A549 (cell line): ENCODE measurements at regions not wholly inside any gene's neighbourhood (a gene's known extent, or its start where the extent isn't known, plus 50 kb on each side); places are given as distances from the start of the nearest gene placed in this dataset.

Experiments used
- ATAC-seq, 2 experiments: fragments of 200-7000 bp in 1 of 2; fragments of >200 bp in 1 of 2; cut with Nextera tagmentation in 1 of 2; cut with Tn5 transposase in 1 of 2; 3 replicates each; pipeline versions ENCODE4 v1.8.0 to v1.9.1; 2018 to 2020; ENCODE audit warnings: mild to moderate bottlenecking in 1 of 2, moderate library complexity in 1 of 2
- CTCF ChIA-PET: fragments of 300-600 bp; sonication (Branson Sonifier 250); formaldehyde crosslinking; extraction: SDS; loops from one replicate; lab custom pipeline; 2021; ENCODE audit warnings: antibody characterized with exemption, inconsistent platforms; lab: Yijun Ruan, JAX
- POLR2A ChIA-PET: fragments of 350-600 bp; formaldehyde crosslinking; extraction: SDS; loops from one replicate; lab custom pipeline; 2021; ENCODE audit warnings: antibody characterized with exemption, inconsistent platforms; lab: Yijun Ruan, JAX
- DNase-seq, 2 experiments: peaks; one replicate each; pipeline versions ENCODE4 v3.0.0 to v3.0.0-alpha.2; 2011 to 2016; ENCODE audit warnings: low read depth in 1 of 2, low spot score in 1 of 2
- FAIRE-seq: peaks from 2 replicates; lab custom pipeline; 2011; peaks lifted over from hg19 to GRCh38; lab: Jason Lieb, UNC
- H3K27ac ChIP-seq, 2 experiments: fragments of >200 bp; sonication (Bioruptor Twin); formaldehyde crosslinking; 3 replicates each; pipeline ENCODE4 v1.5.1; 2016 to 2017
- H3K4me1 ChIP-seq: fragments of >200 bp; sonication (Bioruptor Twin); formaldehyde crosslinking; 3 replicates; pipeline ENCODE4 v1.6.1; 2016
- H3K4me2 ChIP-seq: fragments of >200 bp; sonication (Bioruptor Twin); formaldehyde crosslinking; 3 replicates; pipeline ENCODE4 v1.6.1; 2016
- H3K4me3 ChIP-seq: fragments of >200 bp; sonication (Bioruptor Twin); formaldehyde crosslinking; 3 replicates; pipeline ENCODE4 v1.5.1; 2016
- H3K9me3 ChIP-seq: fragments of >200 bp; sonication (Bioruptor Twin); formaldehyde crosslinking; 3 replicates; pipeline ENCODE4 v1.6.1; 2016
- ATOH8 ChIP-seq: fragments of 250-450 bp; sonication (Bioruptor Pico); IDR thresholded peaks from 2 replicates; pipeline ENCODE4 v1.5.0; 2020; ENCODE audit warnings: low read depth, mild to moderate bottlenecking, moderate library complexity
- BHLHE40 ChIP-seq: IDR thresholded peaks from 2 replicates; pipeline ENCODE4 v1.6.1; 2012; ENCODE audit warnings: low read depth, low read length, inconsistent platforms
- CBX2 ChIP-seq: fragments of 200-600 bp; sonication (generic); IDR thresholded peaks from 2 replicates; pipeline ENCODE4 v1.6.1; 2016; ENCODE audit warnings: low read depth, mild to moderate bottlenecking, borderline replicate concordance
- CEBPB ChIP-seq, 2 experiments: fragments of >200 bp in 1 of 2; sonication (Bioruptor Twin) in 1 of 2; formaldehyde crosslinking in 1 of 2; IDR thresholded peaks; 2 replicates each; pipeline ENCODE4 v1.6.1; 2012 to 2016
- EHMT2 ChIP-seq: fragments of 200-600 bp; sonication (generic); IDR thresholded peaks from 2 replicates; pipeline ENCODE4 v1.6.1; 2016; ENCODE audit warnings: antibody characterized with exemption, low read depth, mild to moderate bottlenecking, moderate library complexity
- ELK1 ChIP-seq: fragments of 150-350 bp; IDR thresholded peaks from 2 replicates; pipeline ENCODE4 v1.6.1; 2014; ENCODE audit warnings: low read depth, mild to moderate bottlenecking, low read length
- EP300 ChIP-seq, 2 experiments: fragments of >200 bp; sonication (Bioruptor Twin); formaldehyde crosslinking; IDR thresholded peaks; 2 replicates in 1 of 2; 3 replicates in 1 of 2; pipeline ENCODE4 v1.6.1; 2016 to 2017
- ESRRA ChIP-seq: fragments of 150-350 bp; IDR thresholded peaks from 2 replicates; pipeline ENCODE4 v1.6.1; 2014; ENCODE audit warnings: mild to moderate bottlenecking, low read length, borderline replicate concordance
- FOSB ChIP-seq: fragments of 250-450 bp; sonication (Bioruptor Pico); IDR thresholded peaks from 2 replicates; pipeline ENCODE4 v1.5.0; 2020; ENCODE audit warnings: mild to moderate bottlenecking, moderate library complexity
- FOSL2 ChIP-seq, 2 experiments: fragments of 450-650 bp in 1 of 2; fragments of >200 bp in 1 of 2; sonication (Bioruptor Twin) in 1 of 2; formaldehyde crosslinking; IDR thresholded peaks; 2 replicates each; pipeline versions ENCODE4 v1.5.0 to v1.6.1; 2016 to 2020; ENCODE audit warnings: mild to moderate bottlenecking in 1 of 2, moderate library complexity in 1 of 2
- HDAC2 ChIP-seq: fragments of 200-600 bp; sonication (generic); IDR thresholded peaks from 2 replicates; pipeline ENCODE4 v1.6.1; 2016
- HEYL ChIP-seq: fragments of 250-450 bp; sonication (Bioruptor Pico); IDR thresholded peaks from 2 replicates; pipeline ENCODE4 v1.8.0; 2021; ENCODE audit warnings: mild to moderate bottlenecking, moderate library complexity
- HOXA7 ChIP-seq: fragments of 250-450 bp; sonication (Bioruptor Pico); IDR thresholded peaks from 2 replicates; pipeline ENCODE4 v1.5.0; 2020; ENCODE audit warnings: mild to moderate bottlenecking, moderate library complexity
- HOXB5 ChIP-seq: fragments of 250-450 bp; sonication (Bioruptor Pico); IDR thresholded peaks from 2 replicates; pipeline ENCODE4 v1.5.0; 2020; ENCODE audit warnings: mild to moderate bottlenecking, moderate library complexity
- JUN ChIP-seq, 2 experiments: fragments of >200 bp; sonication (Bioruptor Twin); formaldehyde crosslinking; IDR thresholded peaks; 2 replicates in 1 of 2; 3 replicates in 1 of 2; pipeline ENCODE4 v1.6.1; 2016 to 2017
- JUNB ChIP-seq: fragments of >200 bp; sonication (Bioruptor Twin); formaldehyde crosslinking; IDR thresholded peaks from 2 replicates; pipeline ENCODE4 v1.6.1; 2016
- KDM1A ChIP-seq: fragments of 200-600 bp; sonication (generic); IDR thresholded peaks from 2 replicates; pipeline ENCODE4 v1.6.1; 2016; ENCODE audit warnings: low read depth, mild to moderate bottlenecking
- MAZ ChIP-seq: fragments of 150-350 bp; IDR thresholded peaks from 2 replicates; pipeline ENCODE4 v1.6.1; 2014; ENCODE audit warnings: antibody characterized with exemption, low read depth, low read length, borderline replicate concordance
- NFE2L2 ChIP-seq: fragments of 150-350 bp; conservative IDR thresholded peaks from 2 replicates; pipeline ENCODE4 v1.6.1; 2014; ENCODE audit warnings: low read length
- NPAS2 ChIP-seq: fragments of 250-450 bp; sonication (Bioruptor Pico); IDR thresholded peaks from 2 replicates; pipeline ENCODE4 v1.8.0; 2022; ENCODE audit warnings: mild to moderate bottlenecking, moderate library complexity, borderline replicate concordance
- PHF8 ChIP-seq: fragments of 200-600 bp; sonication (generic); IDR thresholded peaks from 2 replicates; pipeline ENCODE4 v1.6.1; 2016; ENCODE audit warnings: low read depth, mild to moderate bottlenecking, antibody characterized with exemption, moderate library complexity, borderline replicate concordance
- POLR2A ChIP-seq: IDR thresholded peaks from 2 replicates; pipeline ENCODE4 v1.6.1; 2012; ENCODE audit warnings: mild to moderate bottlenecking, low read length
- POLR2AphosphoS2 ChIP-seq: conservative IDR thresholded peaks from 2 replicates; pipeline ENCODE4 v1.6.1; 2012; ENCODE audit warnings: low read length, improper control_type of control experiment, inconsistent platforms
- RAD21 ChIP-seq, 2 experiments: fragments of >200 bp in 1 of 2; sonication (Bioruptor Twin) in 1 of 2; formaldehyde crosslinking in 1 of 2; IDR thresholded peaks in 1 of 2; conservative IDR thresholded peaks in 1 of 2; 2 replicates in 1 of 2; 3 replicates in 1 of 2; pipeline ENCODE4 v1.6.1; 2012 to 2018; ENCODE audit warnings: inconsistent platforms in 1 of 2
- SREBF2 ChIP-seq: fragments of 450-650 bp; IDR thresholded peaks from 2 replicates; pipeline ENCODE4 v1.6.1; 2014; ENCODE audit warnings: mild to moderate bottlenecking, moderate library complexity
- TP53 ChIP-seq: fragments of 250-450 bp; sonication (Bioruptor Pico); IDR thresholded peaks from 2 replicates; pipeline ENCODE4 v1.5.0; 2021; ENCODE audit warnings: mild to moderate bottlenecking, moderate library complexity
- ZC3H11A ChIP-seq: fragments of 450-650 bp; IDR thresholded peaks from 2 replicates; pipeline ENCODE4 v1.6.1; 2014; ENCODE audit warnings: antibody characterized with exemption, mild to moderate bottlenecking
- ZNF302 ChIP-seq: fragments of 250-450 bp; sonication (Bioruptor Pico); IDR thresholded peaks from 2 replicates; pipeline ENCODE4 v1.9.0; 2021; ENCODE audit warnings: inconsistent platforms, mild to moderate bottlenecking, moderate library complexity
- WGBS: methylation state at CpG from one replicate; pipeline ENCODE4 v1.1.6; 2017; ENCODE audit errors: missing lambda C conversion rate; 5-methylcytosine and 5-hydroxymethylcytosine counted together
- TF ChIP-seq, protein P1 (sequence below): fragments of >200 bp; sonication (Bioruptor Twin); formaldehyde crosslinking; IDR thresholded peaks from 2 replicates; pipeline ENCODE4 v1.6.1; 2016
- TF ChIP-seq, protein P2 (sequence below): IDR thresholded peaks from 2 replicates; pipeline ENCODE4 v1.6.1; 2012

- H3K27ac ChIP-seq = no peak overlapping the region
- ChIA-PET POLR2A (no interaction called here), CTCF (no interaction called here)
- FAIRE-seq = no peak
- no peak overlapping the region for H3K4me2 ChIP-seq
- no peaks in the 10 kb centered on the region for H3K9me3 ChIP-seq
- no peak for TF ChIP-seq ZC3H11A
- TF ChIP-seq NFE2L2 = no peak
- no peak for TF ChIP-seq ESRRA
- ATAC-seq = no peak
- H3K4me3 ChIP-seq = no peak overlapping the region
- no peaks in the 10 kb centered on the region for H3K4me1 ChIP-seq
- DNase-seq = no peak
- WGBS = 5% methylated on average over 2 of the region's 2 CpGs
Measured at GRCh38 chr2:228866781-228867180, 404.3 kb downstream of the PID1 start.

GRCh38 chr2:228866044-228866443, 405.0 kb downstream of the PID1 start:
- DNase-seq (no peak), ATAC-seq (no peak), FAIRE-seq (no peak)
- no peaks in the 10 kb centered on the region for H3K4me1 ChIP-seq
- POLR2A ChIA-PET = no interaction called here
- H3K4me3 ChIP-seq = no peak overlapping the region
- TF ChIP-seq, protein P1, sequence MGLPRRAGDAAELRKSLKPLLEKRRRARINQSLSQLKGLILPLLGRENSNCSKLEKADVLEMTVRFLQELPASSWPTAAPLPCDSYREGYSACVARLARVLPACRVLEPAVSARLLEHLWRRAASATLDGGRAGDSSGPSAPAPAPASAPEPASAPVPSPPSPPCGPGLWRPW = no peak
- TF ChIP-seq ATOH8 = no peak
- TF ChIP-seq BHLHE40 = no peak
- no peak for TF ChIP-seq ELK1
- no peak for TF ChIP-seq ZNF302 (CRISPR knock-in tag)
- TF ChIP-seq HOXA7 (CRISPR knock-in tag) = no peak
- no peak for TF ChIP-seq NFE2L2
- TF ChIP-seq FOSL2 (IDR thresholded peaks at IDR 0.05) = no peak
- TF ChIP-seq FOSL2 (CRISPR knock-in tag; IDR thresholded peaks at IDR 0.05) = no peak
- TF ChIP-seq CEBPB (IDR thresholded peaks at IDR 0.05) = no peak
- TF ChIP-seq HEYL = no peak
- TF ChIP-seq JUN (IDR thresholded peaks at IDR 0.05) = no peak
- no peak for TF ChIP-seq KDM1A
- TF ChIP-seq HDAC2 = no peak
- no peak for TF ChIP-seq EP300 (IDR thresholded peaks at IDR 0.05)
- TF ChIP-seq JUNB = no peak
- H3K4me2 ChIP-seq = no peak overlapping the region
- no peak overlapping the region for H3K27ac ChIP-seq
- WGBS = 0% methylated on average over 2 of the region's 2 CpGs
- CTCF ChIA-PET = no interaction called here
- no peaks in the 10 kb centered on the region for H3K9me3 ChIP-seq

DNA sequence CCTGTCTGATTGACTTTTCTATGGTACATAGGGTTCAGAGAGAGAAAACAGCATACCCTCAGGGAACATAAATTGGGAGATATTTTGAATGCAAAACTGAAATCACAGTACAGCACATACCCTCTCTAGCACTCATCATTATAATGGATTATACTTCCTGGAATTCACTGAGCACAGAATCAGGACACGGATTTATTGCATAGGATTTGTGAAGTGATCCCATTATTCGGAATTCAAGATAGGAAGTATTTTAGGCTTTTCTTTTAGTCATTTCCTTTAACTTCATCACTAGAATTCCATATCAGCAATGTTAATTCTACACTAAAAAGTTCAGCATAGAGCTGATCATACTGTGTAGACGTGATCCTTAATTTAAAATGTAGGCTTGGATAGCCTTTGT, 407.0 kb downstream of the PID1 start:
- no peak for ATAC-seq
- no peaks in the 10 kb centered on the region for H3K9me3 ChIP-seq
- FAIRE-seq = no peak
- no peaks in the 10 kb centered on the region for H3K4me1 ChIP-seq
- POLR2A ChIA-PET = no interaction called here
- H3K4me3 ChIP-seq = no peak overlapping the region
- no peak overlapping the region for H3K4me2 ChIP-seq
- no peak overlapping the region for H3K27ac ChIP-seq
- TF ChIP-seq, protein P2, sequence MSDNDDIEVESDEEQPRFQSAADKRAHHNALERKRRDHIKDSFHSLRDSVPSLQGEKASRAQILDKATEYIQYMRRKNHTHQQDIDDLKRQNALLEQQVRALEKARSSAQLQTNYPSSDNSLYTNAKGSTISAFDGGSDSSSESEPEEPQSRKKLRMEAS = no peak
- TF ChIP-seq CBX2 (no peak), KDM1A (no peak), SREBF2 (no peak), PHF8 (no peak), FOSB (CRISPR knock-in tag) (no peak), HDAC2 (no peak), HOXB5 (CRISPR knock-in tag) (no peak), ZNF302 (CRISPR knock-in tag) (no peak), POLR2A (no peak), MAZ (no peak), EHMT2 (no peak), HEYL (no peak), JUNB (no peak), ELK1 (no peak), CEBPB (IDR thresholded peaks at IDR 0.05) (no peak), RAD21 (conservative IDR thresholded peaks at IDR 0.05 in 1 of 2, IDR thresholded peaks at IDR 0.05 in 1 of 2) (no peak), NPAS2 (CRISPR knock-in tag) (no peak), TP53 (CRISPR knock-in tag) (no peak), POLR2AphosphoS2 (no peak)
- TF ChIP-seq, all 56 proteins: peak for 0
- CTCF ChIA-PET = interaction anchor here (0.9 kb wide), 1 partner anchor 12 kb away, joined by 4 read pairs; no protein-coding TSS in a partner anchor
- WGBS = 2% methylated on average over 3 of the region's 3 CpGs
- no peak for DNase-seq
